ENCODE measurements at regions not wholly inside any gene's neighbourhood (a gene's known extent, or its start where the extent isn't known, plus 50 kb on each side); places are given as distances from the start of the nearest gene placed in this dataset.

- Histone ChIP-seq H2BK120ac (ENCODE audit: low read depth, low read length, poor library complexity, severe bottlenecking) (no peak overlapping the region), H2AK5ac (ENCODE audit: insufficient read length, low read length) (no peak overlapping the region), H3K9me3 (ENCODE audit: control insufficient read depth, low read depth, low read length) (no peaks in the 10 kb centered on the region), H2BK5ac (ENCODE audit: insufficient read length, low read length) (no peak overlapping the region), H4K5ac (ENCODE audit: insufficient read length, low read depth, low read length) (no peak overlapping the region), H2BK12ac (ENCODE audit: insufficient read length, low read depth, low read length) (no peak overlapping the region), H2BK20ac (ENCODE audit: low read depth, low read length, poor library complexity, severe bottlenecking) (no peak overlapping the region), H3K4me2 (ENCODE audit: insufficient read depth, insufficient read length, low read length) (no peak overlapping the region), H2BK15ac (ENCODE audit: low read depth, low read length) (no peak overlapping the region), H3K4me1 (ENCODE audit: insufficient read depth, low read length) (no peaks in the 10 kb centered on the region), H3K23me2 (ENCODE audit: insufficient read length, low read depth, low read length, poor library complexity, severe bottlenecking) (no peaks in the 10 kb centered on the region), H3K23ac (ENCODE audit: insufficient read length, low read depth, low read length) (no peak overlapping the region), H3K79me1 (ENCODE audit: insufficient read depth, low read depth, low read length, poor library complexity, severe bottlenecking) (no peaks in the 10 kb centered on the region), H4K91ac (ENCODE audit: insufficient read length, low read depth, low read length) (no peak overlapping the region), H3K27ac (ENCODE audit: insufficient read length, low read depth, low read length) (no peak overlapping the region), H3K14ac (ENCODE audit: insufficient read depth, low read length) (no peak overlapping the region), H3T11ph (ENCODE audit: low read length) (no peak overlapping the region), H3K18ac (ENCODE audit: insufficient read length, low read depth, low read length) (no peak overlapping the region), H2AFZ (ENCODE audit: low read length) (no peak overlapping the region), H3K79me2 (ENCODE audit: insufficient read depth, low read length) (no peaks in the 10 kb centered on the region), H4K8ac (replicated peaks; ENCODE audit: insufficient read length, low read depth, low read length) (no peak overlapping the region), H3K56ac (ENCODE audit: insufficient read length, low read depth, low read length) (no peak overlapping the region), H3K9ac (ENCODE audit: extremely low read depth, insufficient read length, low read length) (no peak overlapping the region), H3K4ac (ENCODE audit: low read depth, low read length) (no peak overlapping the region), H4K20me1 (ENCODE audit: control insufficient read depth, insufficient read depth, insufficient read length) (no peaks in the 10 kb centered on the region), H3K27me3 (ENCODE audit: insufficient read depth, low read length) (no peaks in the 10 kb centered on the region)
- Mint-ChIP-seq H3K9me3 (peaks cover 4 to 5% of the 10 kb centered on the region in 2 experiments; a peak in 4 of 5 replicates), H3K27me3 (ENCODE audit: low read depth) (no peaks in the 10 kb centered on the region; the same call in 1 of the 2 replicates), H3K27ac (no peak overlapping the region), H3K4me1 (peaks cover 18 to 34% of the 10 kb centered on the region in 2 experiments), H3K4me3 (no peak overlapping the region), H3K36me3 (ENCODE audit: insufficient read depth in 1 of 3, low read depth in 3 of 3) (no peaks in the 10 kb centered on the region; a peak in 1 of 7 replicates)
- no peak for DNase-seq
- TF ChIP-seq CTCF (conservative IDR thresholded peaks at IDR 0.05): no peak
- WGBS (ENCODE audit: extremely low coverage, insufficient read length, low lambda C conversion rate): no CpG with 5 or more reads among the region's 4 CpGs
These were observed 325.2 kb downstream of the WDR72 start for GRCh38 chr15:53434174-53434678.
